LNCAP (cell line): ENCODE measurements at regions not wholly inside any gene's neighbourhood (a gene's known extent, or its start where the extent isn't known, plus 50 kb on each side); places are given as distances from the start of the nearest gene placed in this dataset.

Experiments
- CTCF ChIP-seq: fragments of 450-650 bp; IDR thresholded peaks from 2 replicates; pipeline ENCODE4 v1.5.1; 2017; ENCODE audit warnings: mild to moderate bottlenecking

DNA sequence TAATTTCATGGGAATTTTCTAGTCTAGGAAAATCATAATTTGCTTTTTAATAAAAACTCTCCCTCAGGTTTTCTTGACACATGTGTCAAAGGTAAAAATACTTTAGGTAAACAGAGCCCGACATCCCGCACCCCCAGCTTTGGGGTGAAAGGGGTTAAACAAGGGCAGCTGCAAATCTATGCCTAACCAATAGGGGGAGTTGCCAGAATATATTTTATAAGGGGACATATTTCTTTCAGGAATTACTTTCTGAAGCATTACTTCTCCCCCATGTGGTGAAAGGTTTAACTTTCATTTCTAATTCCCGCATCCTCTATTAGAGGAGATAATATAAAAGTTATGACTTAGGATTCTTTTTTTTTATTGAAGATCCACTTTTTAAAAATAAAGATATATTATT lies 53.9 kb upstream of the HEPH start:
- TF ChIP-seq CTCF, result peak; percentile 55

DNA sequence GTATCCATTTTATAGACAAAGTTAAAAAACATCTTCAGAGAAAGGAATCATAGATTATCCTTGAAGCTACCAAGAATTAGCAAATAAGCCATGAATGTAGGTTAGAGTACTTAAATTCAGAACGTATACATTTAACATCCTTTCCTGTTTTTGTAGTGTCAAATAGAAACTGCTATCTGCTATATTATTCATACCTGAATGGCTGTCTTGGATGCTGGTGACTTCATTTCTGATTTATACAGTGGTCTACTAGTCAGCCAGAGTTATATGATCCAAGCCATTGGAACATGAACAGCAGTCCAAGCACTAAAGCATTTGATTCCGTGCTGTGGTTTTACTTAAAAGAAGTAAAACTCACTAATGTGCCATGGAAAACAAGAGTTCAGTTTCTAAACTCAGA lies 58.3 kb upstream of the VSIG4 start:
- no peak for TF ChIP-seq CTCF
